Dedifferentiated amniotic fluid mesenchymal stem cell (primary cell): ENCODE measurements at regions not wholly inside any gene's neighbourhood (a gene's known extent, or its start where the extent isn't known, plus 50 kb on each side); places are given as distances from the start of the nearest gene placed in this dataset.

ENCODE experiments used
- DNase-seq: peaks from one replicate; pipeline ENCODE4 v3.0.0-alpha.2; 2016; ENCODE audit errors: extremely low spot score

GRCh38 chr1:238312969-238313368, 422.2 kb upstream of the ZP4 start:
- DNase-seq: no peak

GRCh38 chr1:238306411-238306810, 415.7 kb upstream of the ZP4 start:
- DNase-seq: no peak

- DNase-seq: no peak
Measured at GRCh38 chr1:238302646-238303045, 411.9 kb upstream of the ZP4 start.

- DNase-seq: no peak
Measured at GRCh38 chr1:238296371-238296770, 405.6 kb upstream of the ZP4 start.

- no peak for DNase-seq
Measured at GRCh38 chr1:238293075-238293474, 402.4 kb upstream of the ZP4 start.

GRCh38 chr1:238281418-238281817, 390.7 kb upstream of the ZP4 start:
- no peak for DNase-seq

GRCh38 chr1:238279694-238280380, 389.1 kb upstream of the ZP4 start:
- no peak for DNase-seq

GRCh38 chr1:238272145-238272544, 381.4 kb upstream of the ZP4 start:
- DNase-seq: no peak

- DNase-seq: no peak
Measured at GRCh38 chr1:238265866-238266265, 375.1 kb upstream of the ZP4 start.

GRCh38 chr1:238264951-238265350, 374.2 kb upstream of the ZP4 start:
- no peak for DNase-seq

GRCh38 chr1:238258510-238258909, 367.8 kb upstream of the ZP4 start:
- DNase-seq: no peak

GRCh38 chr1:238257018-238257621, 366.4 kb upstream of the ZP4 start:
- DNase-seq: no peak

GRCh38 chr1:238254935-238255334, 364.2 kb upstream of the ZP4 start:
- no peak for DNase-seq

- DNase-seq: peak; percentile 57
Measured at GRCh38 chr1:238252033-238252802, 361.5 kb upstream of the ZP4 start.

- no peak for DNase-seq
Measured at GRCh38 chr1:238248356-238248755, 357.6 kb upstream of the ZP4 start.

- DNase-seq: no peak
Measured at GRCh38 chr1:238242181-238242580, 351.5 kb upstream of the ZP4 start.

- DNase-seq: no peak
Measured at GRCh38 chr1:238241607-238242006, 350.9 kb upstream of the ZP4 start.

- no peak for DNase-seq
Measured at GRCh38 chr1:238239343-238239742, 348.6 kb upstream of the ZP4 start.

GRCh38 chr1:238233966-238234365, 343.2 kb upstream of the ZP4 start:
- no peak for DNase-seq

- no peak for DNase-seq
Measured at GRCh38 chr1:238232084-238232710, 341.5 kb upstream of the ZP4 start.

GRCh38 chr1:238226810-238227209, 336.1 kb upstream of the ZP4 start:
- no peak for DNase-seq

GRCh38 chr1:238223076-238223640, 332.4 kb upstream of the ZP4 start:
- peak; percentile 52 for DNase-seq
